ENCODE measurements at regions not wholly inside any gene's neighbourhood (a gene's known extent, or its start where the extent isn't known, plus 50 kb on each side); places are given as distances from the start of the nearest gene placed in this dataset.

GRCh38 chr10:62506371-62506770 lies 132.2 kb downstream of the ZNF365 start:
- no peak for TF ChIP-seq CTCF (IDR thresholded peaks at IDR 0.05)
- no peak for TF ChIP-seq EZH2 (IDR thresholded peaks at IDR 0.05; ENCODE audit: borderline replicate concordance, insufficient read depth, low read depth, low read length, poor library complexity, severe bottlenecking)
